Stomach (tissue), 8 donors: ENCODE measurements at regions not wholly inside any gene's neighbourhood (a gene's known extent, or its start where the extent isn't known, plus 50 kb on each side); places are given as distances from the start of the nearest gene placed in this dataset.

Source experiments
- DNase-seq, 2 donors: peaks; one replicate each; pipeline versions ENCODE4 v3.0.0 to v3.0.0-alpha.2; 2013 to 2019
- H3K27ac ChIP-seq, 5 donors: fragments of 200-600 bp in 4 of 5; sonication (generic) in 4 of 5; one replicate each; pipeline ENCODE4 v1.5.1; 2013 to 2019; ENCODE audit warnings: mild to moderate bottlenecking in 1 of 5, moderate library complexity in 1 of 5
- H3K27me3 ChIP-seq, 3 donors: fragments of 200-600 bp; sonication (generic); one replicate each; pipeline ENCODE4 v1.5.1; 2017 to 2019; ENCODE audit warnings: mixed run types in 1 of 3
- H3K36me3 ChIP-seq, 4 donors: fragments of 200-600 bp; sonication (generic); 1 replicate in 3 of 4; 2 replicates in 1 of 4; pipeline ENCODE4 v1.5.1; 2016 to 2019
- H3K4me1 ChIP-seq, 4 donors: fragments of 200-600 bp; sonication (generic); one replicate each; pipeline ENCODE4 v1.5.1; 2016 to 2019
- H3K4me3 ChIP-seq, 4 donors: fragments of 200-600 bp; sonication (generic) in 3 of 4; one replicate each; pipeline ENCODE4 v1.5.1; 2016 to 2019; ENCODE audit warnings: mild to moderate bottlenecking in 1 of 4
- H3K9me3 ChIP-seq, 4 donors: fragments of 200-600 bp; sonication (generic); one replicate each; pipeline ENCODE4 v1.5.1; 2016 to 2019
- EP300 ChIP-seq: sonication (generic); formaldehyde crosslinking; IDR thresholded peaks from one replicate; pipeline ENCODE4 v1.6.1; 2017; ENCODE audit warnings: antibody characterized with exemption
- POLR2A ChIP-seq, 4 donors: fragments of 450-650 bp; IDR thresholded peaks; one replicate each; pipeline ENCODE4 v1.6.1; 2016; ENCODE audit warnings: antibody characterized with exemption in 4 of 4, control low read depth in 2 of 4, mild to moderate bottlenecking in 1 of 4, moderate library complexity in 1 of 4
- POLR2AphosphoS5 ChIP-seq, 3 donors: sonication (generic); formaldehyde crosslinking; IDR thresholded peaks; one replicate each; pipeline ENCODE4 v1.6.1; 2016; ENCODE audit warnings: antibody characterized with exemption in 3 of 3
- WGBS, 5 donors: extraction: QIAGEN DNeasy Blood & Tissue Kit in 3 of 5; methylation state at CpG; one replicate each; pipeline versions ENCODE4 v1.1.5 to v1.1.7; 2013 to 2018; 5-methylcytosine and 5-hydroxymethylcytosine counted together
- intact Hi-C: fragments of 100-400 bp; cut with DNase I; formaldehyde crosslinking; loops from one replicate; pipeline ENCODE4 v1.15.1; 2023; ENCODE audit warnings: low total_unique reads
- TF ChIP-seq, protein P1 (sequence below), 7 experiments: fragments of 450-650 bp in 4 of 7; fragments of 200-600 bp in 3 of 7; sonication (generic) in 3 of 7; IDR thresholded peaks; one replicate each; pipeline ENCODE4 v1.5.1; 2016 to 2019; ENCODE audit warnings: antibody characterized with exemption in 7 of 7, control low read depth in 2 of 7, mild to moderate bottlenecking in 1 of 7
- donor health status: healthy with polysubstance abuse.
- donor health status: Bipolar disorder and iron deficiency.
- donor health status: healthy.

DNA sequence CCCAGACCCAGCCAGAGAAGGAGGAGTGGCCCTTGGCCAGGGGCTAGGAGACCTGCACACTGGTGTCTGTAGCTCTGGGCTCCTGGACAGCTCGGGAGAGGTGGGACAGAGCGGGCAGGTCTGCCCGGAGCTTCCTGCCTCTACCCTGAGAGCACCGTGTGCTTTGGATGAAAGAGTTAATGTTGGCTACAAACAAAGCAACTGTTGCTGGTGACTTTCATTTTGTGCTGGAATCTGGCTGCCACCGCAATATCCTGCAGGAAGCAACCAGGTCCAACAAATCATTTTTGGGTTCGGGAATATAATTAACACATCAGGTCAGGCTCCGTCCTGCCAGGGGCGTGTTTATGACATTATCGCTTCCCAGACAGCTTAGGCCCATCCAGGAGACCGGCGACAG, 441.8 kb upstream of the MKI67 start:
- Histone ChIP-seq H3K27ac (no peak overlapping the region), H3K27me3 (peaks cover 0 to 26% (median 0%) of the 10 kb centered on the region in 3 donors), H3K4me1 (no peaks in the 10 kb centered on the region), H3K36me3 (no peaks in the 10 kb centered on the region), H3K9me3 (no peaks in the 10 kb centered on the region), H3K4me3 (no peak overlapping the region)
- intact Hi-C loops: no loop called here
- TF ChIP-seq, protein P1, sequence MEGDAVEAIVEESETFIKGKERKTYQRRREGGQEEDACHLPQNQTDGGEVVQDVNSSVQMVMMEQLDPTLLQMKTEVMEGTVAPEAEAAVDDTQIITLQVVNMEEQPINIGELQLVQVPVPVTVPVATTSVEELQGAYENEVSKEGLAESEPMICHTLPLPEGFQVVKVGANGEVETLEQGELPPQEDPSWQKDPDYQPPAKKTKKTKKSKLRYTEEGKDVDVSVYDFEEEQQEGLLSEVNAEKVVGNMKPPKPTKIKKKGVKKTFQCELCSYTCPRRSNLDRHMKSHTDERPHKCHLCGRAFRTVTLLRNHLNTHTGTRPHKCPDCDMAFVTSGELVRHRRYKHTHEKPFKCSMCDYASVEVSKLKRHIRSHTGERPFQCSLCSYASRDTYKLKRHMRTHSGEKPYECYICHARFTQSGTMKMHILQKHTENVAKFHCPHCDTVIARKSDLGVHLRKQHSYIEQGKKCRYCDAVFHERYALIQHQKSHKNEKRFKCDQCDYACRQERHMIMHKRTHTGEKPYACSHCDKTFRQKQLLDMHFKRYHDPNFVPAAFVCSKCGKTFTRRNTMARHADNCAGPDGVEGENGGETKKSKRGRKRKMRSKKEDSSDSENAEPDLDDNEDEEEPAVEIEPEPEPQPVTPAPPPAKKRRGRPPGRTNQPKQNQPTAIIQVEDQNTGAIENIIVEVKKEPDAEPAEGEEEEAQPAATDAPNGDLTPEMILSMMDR (IDR thresholded peaks at IDR 0.05): no peak
- no peak for TF ChIP-seq POLR2AphosphoS5 (IDR thresholded peaks at IDR 0.05)
- no peak for TF ChIP-seq EP300
- WGBS, 5 donors: 67 to 83% (median 79%) methylated on average over 11 of the region's 11 CpGs
- no peak for DNase-seq

DNA sequence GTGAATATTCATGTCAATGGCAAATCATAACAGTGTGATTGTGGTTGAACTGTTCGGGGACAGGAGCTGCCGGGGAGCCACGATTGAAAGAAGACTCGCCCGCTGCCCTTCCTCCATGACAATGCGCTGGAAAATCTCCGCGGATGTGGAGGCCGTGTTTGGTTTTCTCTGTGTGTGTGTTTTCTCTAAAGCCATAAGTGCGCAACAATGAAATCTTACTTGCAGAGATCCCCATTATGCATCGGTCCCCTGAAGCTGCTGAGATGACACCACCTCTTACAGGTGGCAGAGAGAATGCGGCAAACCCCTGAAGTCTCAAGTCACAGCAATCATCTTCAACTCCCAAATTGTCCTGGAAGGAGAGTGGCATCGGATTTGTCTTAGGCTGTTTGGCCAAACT, 442.3 kb upstream of the MKI67 start:
- Histone ChIP-seq H3K4me1 (no peaks in the 10 kb centered on the region), H3K9me3 (no peaks in the 10 kb centered on the region), H3K4me3 (no peak overlapping the region), H3K27me3 (peaks cover 0 to 26% (median 0%) of the 10 kb centered on the region in 3 donors), H3K36me3 (no peaks in the 10 kb centered on the region), H3K27ac (no peak overlapping the region)
- TF ChIP-seq, protein P1 (IDR thresholded peaks at IDR 0.05): no peak
- no peak for TF ChIP-seq POLR2AphosphoS5 (IDR thresholded peaks at IDR 0.05)
- TF ChIP-seq POLR2A (IDR thresholded peaks at IDR 0.05): no peak
- no peak for TF ChIP-seq EP300
- WGBS, 5 donors: 86 to 88% (median 87%) methylated on average over 13 of the region's 13 CpGs
- intact Hi-C loops: no loop called here
- no peak for DNase-seq

DNA sequence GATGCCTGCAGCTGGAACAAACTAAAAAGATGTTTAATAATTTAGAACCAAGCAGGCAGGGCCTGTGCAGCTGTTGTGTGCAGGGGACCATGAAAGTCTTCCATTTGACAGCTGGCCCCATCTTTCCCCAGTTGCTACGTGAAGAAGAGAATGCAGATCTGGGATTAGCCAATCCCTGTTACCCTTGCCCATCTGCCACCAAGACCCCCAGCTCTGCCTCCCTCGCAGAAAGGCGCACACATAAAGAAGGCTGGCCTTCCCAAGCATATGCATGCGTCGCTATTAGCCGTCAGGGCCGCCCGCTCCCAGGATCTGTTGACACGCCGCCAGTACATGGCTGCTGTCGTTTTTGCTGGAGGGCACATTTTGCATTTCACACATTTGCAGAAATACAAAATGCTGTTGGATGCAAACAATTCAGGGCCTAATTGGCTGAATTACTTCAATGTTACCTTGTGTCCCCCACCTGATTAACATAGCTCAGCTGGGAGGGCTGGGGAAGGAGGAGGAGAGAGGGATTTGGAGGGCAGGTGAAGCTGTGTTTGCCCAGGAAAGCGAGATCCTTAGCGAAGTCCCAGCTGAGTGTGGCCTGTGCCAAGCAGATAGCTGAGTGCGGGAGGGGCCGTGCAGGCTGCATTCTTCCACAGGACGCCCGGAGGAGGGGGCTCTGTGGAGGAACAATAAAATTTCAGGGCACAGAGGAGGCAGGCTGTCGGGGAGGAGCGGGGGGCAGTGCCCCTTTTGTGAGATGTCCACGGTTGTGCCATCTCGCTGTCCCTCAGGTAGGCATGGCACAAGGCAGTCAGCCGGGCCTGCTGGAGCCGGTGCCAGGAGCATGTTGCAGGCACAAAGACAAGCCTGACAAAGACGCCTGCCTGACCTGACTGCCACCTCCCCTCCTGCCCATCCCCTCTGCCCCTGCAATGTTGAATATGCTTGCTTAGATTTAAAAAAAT, 443.0 kb upstream of the MKI67 start:
- H3K9me3 ChIP-seq: no peaks in the 10 kb centered on the region
- no peaks in the 10 kb centered on the region for H3K4me1 ChIP-seq
- DNase-seq: no peak
- H3K27me3 ChIP-seq: peaks cover 0 to 31% (median 0%) of the 10 kb centered on the region in 3 donors
- H3K4me3 ChIP-seq: no peak overlapping the region
- no peak for TF ChIP-seq POLR2A (IDR thresholded peaks at IDR 0.05)
- no peak for TF ChIP-seq POLR2AphosphoS5 (IDR thresholded peaks at IDR 0.05)
- TF ChIP-seq, protein P1 (IDR thresholded peaks at IDR 0.05): no peak
- TF ChIP-seq EP300: no peak
- intact Hi-C loops: no loop called here
- no peaks in the 10 kb centered on the region for H3K36me3 ChIP-seq
- H3K27ac ChIP-seq: no peak overlapping the region
- 53 to 69% (median 63%) methylated on average over 21 to 24 of the region's 24 CpGs for WGBS, 5 donors

DNA sequence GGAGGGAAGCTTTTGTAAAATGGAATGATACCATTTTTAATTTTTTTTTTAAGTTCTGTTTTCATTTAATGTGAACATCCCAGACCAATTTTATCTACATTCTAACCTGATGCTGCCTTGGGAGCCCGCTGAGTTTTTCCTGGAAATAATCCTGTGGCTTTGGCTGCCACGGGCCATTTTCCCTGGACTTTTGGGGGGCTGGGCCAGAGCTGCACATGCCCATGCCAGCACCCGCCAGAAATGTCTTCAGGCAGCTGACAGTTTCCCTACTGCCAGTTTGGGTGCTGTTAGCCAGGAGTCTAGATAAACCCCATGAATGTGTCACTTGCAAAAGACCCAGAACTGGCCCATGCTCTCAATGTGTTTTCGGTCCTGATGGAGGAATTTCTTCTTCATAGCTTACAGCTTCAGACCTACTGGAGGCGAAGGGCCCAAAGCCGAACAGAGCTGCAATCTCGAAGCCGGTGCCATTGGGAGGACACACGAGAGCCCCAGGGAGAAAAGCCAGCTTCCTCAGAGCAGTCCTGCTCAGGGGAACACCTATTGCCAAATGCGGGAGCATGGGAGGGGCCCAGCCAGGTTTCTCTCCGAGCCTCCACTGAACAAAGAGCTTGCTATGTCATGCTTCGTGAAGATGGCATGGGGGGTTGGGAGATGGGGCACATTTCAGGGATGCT, 444.2 kb upstream of the MKI67 start:
- no peak overlapping the region for H3K4me3 ChIP-seq
- no peaks in the 10 kb centered on the region for H3K9me3 ChIP-seq
- 82 to 87% (median 84%) methylated on average over 12 of the region's 12 CpGs for WGBS, 5 donors
- no peaks in the 10 kb centered on the region for H3K4me1 ChIP-seq
- no peak for DNase-seq
- intact Hi-C loops: no loop called here
- TF ChIP-seq POLR2AphosphoS5 (IDR thresholded peaks at IDR 0.05) (no peak), EP300 (no peak), POLR2A (IDR thresholded peaks at IDR 0.05) (no peak)
- TF ChIP-seq, protein P1 (IDR thresholded peaks at IDR 0.05): no peak
- no peak overlapping the region for H3K27ac ChIP-seq
- H3K36me3 ChIP-seq: no peaks in the 10 kb centered on the region
- peaks cover 0 to 31% (median 0%) of the 10 kb centered on the region in 3 donors for H3K27me3 ChIP-seq
